OCI-LY1 (cell line): ENCODE measurements at regions not wholly inside any gene's neighbourhood (a gene's known extent, or its start where the extent isn't known, plus 50 kb on each side); places are given as distances from the start of the nearest gene placed in this dataset.

Source experiments
- H2AFZ ChIP-seq: fragments of 200-600 bp; sonication (generic), shearing (Covaris generic); 2 replicates; pipeline ENCODE4 v1.6.0; 2014; ENCODE audit warnings: antibody characterized with exemption, mild to moderate bottlenecking, low read length
- H3F3A ChIP-seq: fragments of 200-600 bp; sonication (generic), shearing (Covaris generic); 2 replicates; pipeline ENCODE4 v1.6.0; 2014; ENCODE audit warnings: mild to moderate bottlenecking, antibody characterized with exemption, low read length, moderate library complexity; ENCODE audit not compliant: insufficient read depth
- H3K27ac ChIP-seq: fragments of 200-600 bp; sonication (generic); 2 replicates; pipeline ENCODE4 v1.5.1; 2014; ENCODE audit warnings: low read length, mixed run types, mild to moderate bottlenecking, low read depth; ENCODE audit not compliant: poor library complexity, severe bottlenecking
- H3K27me3 ChIP-seq: fragments of 200-600 bp; sonication (generic); 2 replicates; pipeline ENCODE4 v1.6.0; 2014; ENCODE audit warnings: antibody characterized with exemption, mild to moderate bottlenecking, low read length, moderate library complexity; ENCODE audit not compliant: insufficient read depth
- H3K36me3 ChIP-seq: fragments of 200-600 bp; sonication (generic); 2 replicates; pipeline ENCODE4 v1.6.1; 2014; ENCODE audit warnings: mild to moderate bottlenecking, antibody characterized with exemption, low read length, moderate library complexity, mixed read lengths; ENCODE audit not compliant: insufficient read depth
- H3K4me1 ChIP-seq: fragments of 200-600 bp; sonication (generic); 2 replicates; pipeline ENCODE4 v1.5.1; 2014; ENCODE audit warnings: mild to moderate bottlenecking, low read length, moderate library complexity; ENCODE audit not compliant: insufficient read depth, severe bottlenecking
- H3K4me2 ChIP-seq: fragments of 200-600 bp; sonication (generic), shearing (Covaris generic); 2 replicates; pipeline ENCODE4 v1.6.1; 2014; ENCODE audit warnings: low read length
- H3K4me3 ChIP-seq: fragments of 200-600 bp; sonication (generic); 2 replicates; pipeline ENCODE4 v1.5.1; 2014; ENCODE audit warnings: low read length, low read depth, mild to moderate bottlenecking, mixed read lengths; ENCODE audit not compliant: poor library complexity, severe bottlenecking
- H3K79me2 ChIP-seq: fragments of 200-600 bp; shearing (Covaris generic); 2 replicates; pipeline ENCODE4 v1.6.1; 2016; ENCODE audit warnings: mixed run types, low read length, mixed read lengths; ENCODE audit not compliant: insufficient read depth
- H3K9ac ChIP-seq: fragments of 200-600 bp; sonication (generic), shearing (Covaris generic); 2 replicates; pipeline ENCODE4 v1.6.1; 2014; ENCODE audit warnings: mild to moderate bottlenecking, low read length, mixed read lengths
- H3K9me2 ChIP-seq: fragments of 200-600 bp; sonication (generic), shearing (Covaris generic); 2 replicates; pipeline ENCODE4 v1.6.1; 2014; ENCODE audit warnings: low read depth, mild to moderate bottlenecking, low read length, mixed read lengths
- H3K9me3 ChIP-seq: fragments of 200-600 bp; shearing (Covaris generic); 2 replicates; pipeline ENCODE4 v1.6.1; 2014; ENCODE audit warnings: low read length, mixed read lengths
- H4K20me1 ChIP-seq: fragments of 200-600 bp; sonication (generic), shearing (Covaris generic); 2 replicates; pipeline ENCODE4 v1.6.0; 2016; ENCODE audit warnings: mild to moderate bottlenecking, low read length; ENCODE audit not compliant: insufficient read depth
- CTCF ChIP-seq: fragments of 200-600 bp; sonication (generic), shearing (Covaris generic); IDR thresholded peaks from 2 replicates; pipeline ENCODE4 v1.5.1; 2017; ENCODE audit warnings: mild to moderate bottlenecking, antibody characterized with exemption, low read length, moderate library complexity, mixed read lengths
- EZH2 ChIP-seq: fragments of 200-600 bp; sonication (generic), shearing (Covaris generic); IDR thresholded peaks from 2 replicates; pipeline ENCODE4 v1.8.0; 2017; ENCODE audit warnings: borderline replicate concordance, mixed run types, mild to moderate bottlenecking, antibody characterized with exemption, low read length, moderate library complexity, mixed read lengths

- no peaks in the 10 kb centered on the region for H3F3A ChIP-seq
- H3K9me3 ChIP-seq: no peaks in the 10 kb centered on the region
- no peak overlapping the region for H2AFZ ChIP-seq
- no peaks in the 10 kb centered on the region for H3K9me2 ChIP-seq
- H3K9ac ChIP-seq: no peak overlapping the region
- no peaks in the 10 kb centered on the region for H3K4me1 ChIP-seq
- H3K27ac ChIP-seq: no peak overlapping the region
- no peaks in the 10 kb centered on the region for H4K20me1 ChIP-seq
- H3K27me3 ChIP-seq: no peaks in the 10 kb centered on the region
- no peaks in the 10 kb centered on the region for H3K79me2 ChIP-seq
- H3K4me3 ChIP-seq: no peak overlapping the region
- no peaks in the 10 kb centered on the region for H3K36me3 ChIP-seq
- no peak overlapping the region for H3K4me2 ChIP-seq
- TF ChIP-seq EZH2: no peak
Observed at GRCh38 chr14:98544174-98544573, 727.8 kb downstream of the BCL11B start.

DNA sequence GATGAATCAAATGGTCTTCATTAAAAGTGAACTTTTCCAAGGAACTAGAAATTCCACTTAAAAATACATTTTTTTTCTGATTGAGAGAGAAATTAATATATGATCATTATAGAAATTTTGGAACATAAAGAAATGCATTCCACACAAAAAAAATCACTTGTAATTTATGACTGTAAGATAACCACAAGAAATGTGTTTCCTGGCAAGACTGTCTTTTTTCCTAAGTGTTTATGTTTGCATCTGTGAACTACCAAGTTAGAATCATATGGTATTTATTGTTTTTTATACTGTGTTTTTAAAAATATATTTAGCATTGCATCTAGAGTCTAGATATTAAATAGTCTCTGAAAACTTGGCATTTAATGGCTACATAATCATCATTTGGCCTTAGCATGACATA lies 726.8 kb downstream of the BCL11B start:
- H3K9me3 ChIP-seq: no peaks in the 10 kb centered on the region

DNA sequence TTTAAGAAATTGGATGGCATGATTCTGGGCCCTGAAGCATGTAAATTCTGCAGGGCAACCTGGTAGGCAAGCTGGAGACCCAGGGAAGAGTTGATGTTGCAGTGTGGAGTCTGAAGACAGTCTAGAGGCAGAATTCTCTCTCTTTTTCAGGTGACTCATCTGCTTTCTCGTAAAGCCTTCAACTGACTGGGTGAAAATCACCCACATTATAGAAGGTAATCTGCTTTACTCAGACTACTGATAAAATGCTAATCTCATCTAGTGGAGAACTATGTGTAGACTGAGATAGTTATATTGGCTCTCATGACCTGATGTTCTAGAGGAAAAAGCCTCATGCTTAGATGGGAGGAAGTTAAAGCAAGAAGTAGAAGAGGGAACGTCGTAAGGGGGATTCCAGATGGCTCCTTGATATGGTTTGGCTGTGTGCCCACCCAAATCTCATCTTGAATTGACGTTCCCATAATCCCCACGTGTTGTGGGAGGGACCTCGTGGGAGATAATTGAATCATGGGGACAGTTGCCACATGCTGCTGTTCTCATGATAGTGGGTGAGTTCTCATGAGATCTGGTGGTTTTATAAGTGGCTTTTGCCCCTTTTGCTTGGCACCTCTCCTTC lies 723.8 kb downstream of the BCL11B start:
- Histone ChIP-seq H3F3A (no peaks in the 10 kb centered on the region), H3K9me3 (no peaks in the 10 kb centered on the region), H2AFZ (no peak overlapping the region), H3K79me2 (no peaks in the 10 kb centered on the region), H3K27ac (no peak overlapping the region), H3K4me3 (no peak overlapping the region), H3K4me1 (no peaks in the 10 kb centered on the region), H3K4me2 (no peak overlapping the region), H3K9ac (no peak overlapping the region), H3K27me3 (no peaks in the 10 kb centered on the region), H3K36me3 (no peaks in the 10 kb centered on the region), H3K9me2 (no peaks in the 10 kb centered on the region), H4K20me1 (no peaks in the 10 kb centered on the region)
- TF ChIP-seq EZH2 (no peak), CTCF (no peak)

More for the DNA sequence above, 726.8 kb downstream of the BCL11B start:
- no peaks in the 10 kb centered on the region for H3K79me2 ChIP-seq
- no peaks in the 10 kb centered on the region for H3K4me1 ChIP-seq
- H3K4me3 ChIP-seq: no peak overlapping the region
- no peaks in the 10 kb centered on the region for H3K27me3 ChIP-seq
- TF ChIP-seq EZH2 (no peak), CTCF (no peak)
- no peaks in the 10 kb centered on the region for H3K9me2 ChIP-seq
- no peaks in the 10 kb centered on the region for H3F3A ChIP-seq
- H3K36me3 ChIP-seq: no peaks in the 10 kb centered on the region
- no peaks in the 10 kb centered on the region for H4K20me1 ChIP-seq
- no peak overlapping the region for H3K9ac ChIP-seq
- no peak overlapping the region for H3K27ac ChIP-seq
- no peak overlapping the region for H2AFZ ChIP-seq
- no peak overlapping the region for H3K4me2 ChIP-seq

- no peaks in the 10 kb centered on the region for H3K36me3 ChIP-seq
- no peak overlapping the region for H3K9ac ChIP-seq
- no peaks in the 10 kb centered on the region for H4K20me1 ChIP-seq
- no peak overlapping the region for H3K4me2 ChIP-seq
- H3K9me3 ChIP-seq: no peaks in the 10 kb centered on the region
- H3K27ac ChIP-seq: no peak overlapping the region
- no peaks in the 10 kb centered on the region for H3K27me3 ChIP-seq
- H3F3A ChIP-seq: no peaks in the 10 kb centered on the region
- TF ChIP-seq EZH2: no peak
- no peak for TF ChIP-seq CTCF
- no peaks in the 10 kb centered on the region for H3K79me2 ChIP-seq
- no peaks in the 10 kb centered on the region for H3K9me2 ChIP-seq
- no peak overlapping the region for H3K4me3 ChIP-seq
- no peak overlapping the region for H2AFZ ChIP-seq
- H3K4me1 ChIP-seq: no peaks in the 10 kb centered on the region
Observed at GRCh38 chr14:98551028-98551427, 721.0 kb downstream of the BCL11B start.
